NCI-H2107 treated with DMSO at 0.1 percent for 48 hours (cell line): ENCODE measurements at regions not wholly inside any gene's neighbourhood (a gene's known extent, or its start where the extent isn't known, plus 50 kb on each side); places are given as distances from the start of the nearest gene placed in this dataset.

Experiments
- DNase-seq: peaks from one replicate; lab custom pipeline; 2025; ENCODE audit not compliant: unreplicated experiment; lab: John Stamatoyannopoulos, UW

- DNase-seq, result no peak
These were observed 61.7 kb upstream of the USP24 start for GRCh38 chr1:55276671-55277376.

GRCh38 chr1:55275941-55276341 is 60.8 kb upstream of the USP24 start:
- DNase-seq, result no peak

GRCh38 chr1:55275151-55275748 is 60.1 kb upstream of the USP24 start:
- no peak for DNase-seq

GRCh38 chr1:55272994-55273393 is 57.8 kb upstream of the USP24 start:
- no peak for DNase-seq
